MM.1S (cell line): ENCODE measurements at regions not wholly inside any gene's neighbourhood (a gene's known extent, or its start where the extent isn't known, plus 50 kb on each side); places are given as distances from the start of the nearest gene placed in this dataset.

Experiments used
- DNase-seq: peaks from one replicate; pipeline ENCODE4 v3.0.0-alpha.2; 2015
- H2AFZ ChIP-seq: fragments of 300-600 bp; sonication (generic); 2 replicates; pipeline ENCODE4 v1.6.0; 2016; ENCODE audit warnings: antibody characterized with exemption, low read length
- H3F3A ChIP-seq: fragments of 300-600 bp; sonication (generic); 2 replicates; pipeline ENCODE4 v1.6.1; 2016; ENCODE audit warnings: mild to moderate bottlenecking, antibody characterized with exemption, low read length, moderate library complexity, mixed read lengths; ENCODE audit not compliant: insufficient read depth
- H3K27ac ChIP-seq: fragments of 300-600 bp; sonication (generic); 2 replicates; pipeline ENCODE4 v1.5.1; 2016; ENCODE audit warnings: mild to moderate bottlenecking, low read length
- H3K27me3 ChIP-seq: fragments of 300-600 bp; sonication (generic); replicated peaks from 2 replicates; pipeline ENCODE4 v1.6.0; 2016; ENCODE audit warnings: low read length; ENCODE audit not compliant: insufficient read depth
- H3K36me3 ChIP-seq: fragments of 300-600 bp; sonication (generic); replicated peaks from 2 replicates; pipeline ENCODE4 v1.6.1; 2016; ENCODE audit warnings: mild to moderate bottlenecking, low read length, mixed read lengths; ENCODE audit not compliant: insufficient read depth
- H3K4me1 ChIP-seq: fragments of 300-600 bp; sonication (generic); 2 replicates; pipeline ENCODE4 v1.6.1; 2016; ENCODE audit warnings: low read length, mixed read lengths
- H3K4me2 ChIP-seq: fragments of 300-600 bp; sonication (generic); 2 replicates; pipeline ENCODE4 v1.6.0; 2016; ENCODE audit warnings: low read depth, low read length
- H3K4me3 ChIP-seq: fragments of 300-600 bp; sonication (generic); 2 replicates; pipeline ENCODE4 v1.5.1; 2016; ENCODE audit warnings: low read length, mixed read lengths
- H3K79me2 ChIP-seq: fragments of 300-600 bp; sonication (generic); 2 replicates; pipeline ENCODE4 v1.6.1; 2016; ENCODE audit warnings: mixed run types, low read length, mixed read lengths
- H3K9ac ChIP-seq: fragments of 300-600 bp; sonication (generic); 2 replicates; pipeline ENCODE4 v1.6.1; 2016; ENCODE audit warnings: low read length, mixed read lengths
- H3K9me2 ChIP-seq: fragments of 300-600 bp; sonication (generic); replicated peaks from 2 replicates; pipeline ENCODE4 v1.6.1; 2016; ENCODE audit warnings: mild to moderate bottlenecking, low read length, mixed read lengths; ENCODE audit not compliant: insufficient read depth
- H3K9me3 ChIP-seq: fragments of 300-600 bp; sonication (generic); replicated peaks from 2 replicates; pipeline ENCODE4 v1.6.1; 2016; ENCODE audit warnings: mild to moderate bottlenecking, low read length, mixed read lengths; ENCODE audit not compliant: insufficient read depth
- H4K20me1 ChIP-seq: fragments of 300-600 bp; sonication (generic); 2 replicates; pipeline ENCODE4 v1.6.1; 2016; ENCODE audit warnings: mild to moderate bottlenecking, low read length, moderate library complexity, mixed read lengths; ENCODE audit not compliant: insufficient read depth
- CTCF ChIP-seq: fragments of 300-600 bp; sonication (generic); IDR thresholded peaks from 2 replicates; pipeline ENCODE4 v1.5.1; 2016; ENCODE audit warnings: antibody characterized with exemption, low read length, mixed read lengths
- EZH2 ChIP-seq: fragments of 300-600 bp; sonication (generic); optimal IDR thresholded peaks from 2 replicates; pipeline ENCODE3; 2017; ENCODE audit warnings: low read depth, mild to moderate bottlenecking, antibody characterized with exemption, low read length, mixed read lengths
- EZH2phosphoT487 ChIP-seq: fragments of 300-600 bp; sonication (generic); IDR thresholded peaks from 2 replicates; pipeline ENCODE4 v1.6.1; 2018; ENCODE audit warnings: antibody characterized with exemption, low read length

GRCh38 chrX:63513825-63514568 is 162.9 kb upstream of the SPIN4 start:
- Histone ChIP-seq H2AFZ (no peak overlapping the region), H3K79me2 (no peaks in the 10 kb centered on the region), H3F3A (no peaks in the 10 kb centered on the region), H4K20me1 (no peaks in the 10 kb centered on the region), H3K27me3 (no peaks in the 10 kb centered on the region), H3K36me3 (no peaks in the 10 kb centered on the region), H3K4me3 (no peak overlapping the region), H3K4me1 (no peaks in the 10 kb centered on the region), H3K9ac (no peak overlapping the region), H3K4me2 (no peak overlapping the region), H3K9me2 (no peaks in the 10 kb centered on the region), H3K9me3 (no peaks in the 10 kb centered on the region), H3K27ac (no peak overlapping the region)
- no peak for TF ChIP-seq CTCF
- TF ChIP-seq EZH2phosphoT487 = no peak
- TF ChIP-seq EZH2 = no peak
- DNase-seq = no peak

GRCh38 chrX:63511361-63511760 is 160.2 kb upstream of the SPIN4 start:
- no peak for DNase-seq
- Histone ChIP-seq H2AFZ (no peak overlapping the region), H3K9me3 (no peaks in the 10 kb centered on the region), H3K27me3 (no peaks in the 10 kb centered on the region), H3K4me1 (no peaks in the 10 kb centered on the region), H3K4me2 (no peak overlapping the region), H3K27ac (no peak overlapping the region), H3K79me2 (no peaks in the 10 kb centered on the region), H3F3A (no peaks in the 10 kb centered on the region), H3K4me3 (no peak overlapping the region), H3K9me2 (no peaks in the 10 kb centered on the region), H3K9ac (no peak overlapping the region), H4K20me1 (no peaks in the 10 kb centered on the region), H3K36me3 (no peaks in the 10 kb centered on the region)
- no peak for TF ChIP-seq EZH2
- TF ChIP-seq CTCF = no peak
- no peak for TF ChIP-seq EZH2phosphoT487

- Histone ChIP-seq H2AFZ (no peak overlapping the region), H3K4me1 (no peaks in the 10 kb centered on the region), H3K4me3 (no peak overlapping the region), H3K27me3 (no peaks in the 10 kb centered on the region), H4K20me1 (no peaks in the 10 kb centered on the region), H3K9me2 (no peaks in the 10 kb centered on the region), H3K79me2 (no peaks in the 10 kb centered on the region), H3K27ac (no peak overlapping the region), H3F3A (no peaks in the 10 kb centered on the region), H3K4me2 (no peak overlapping the region), H3K9me3 (no peaks in the 10 kb centered on the region), H3K36me3 (no peaks in the 10 kb centered on the region), H3K9ac (no peak overlapping the region)
- DNase-seq = no peak
- TF ChIP-seq EZH2phosphoT487 (no peak), EZH2 (no peak), CTCF (no peak)
Observed at GRCh38 chrX:63508668-63509067, 157.5 kb upstream of the SPIN4 start.
